MM.1S (cell line): ENCODE measurements at regions not wholly inside any gene's neighbourhood (a gene's known extent, or its start where the extent isn't known, plus 50 kb on each side); places are given as distances from the start of the nearest gene placed in this dataset.

Source experiments
- EZH2 ChIP-seq: fragments of 300-600 bp; sonication (generic); optimal IDR thresholded peaks from 2 replicates; pipeline ENCODE3; 2017; ENCODE audit warnings: low read depth, mild to moderate bottlenecking, antibody characterized with exemption, low read length, mixed read lengths
- EZH2phosphoT487 ChIP-seq: fragments of 300-600 bp; sonication (generic); IDR thresholded peaks from 2 replicates; pipeline ENCODE4 v1.6.1; 2018; ENCODE audit warnings: antibody characterized with exemption, low read length
- TF ChIP-seq, protein P1 (sequence below): fragments of 300-600 bp; sonication (generic); IDR thresholded peaks from 2 replicates; pipeline ENCODE4 v1.5.1; 2016; ENCODE audit warnings: antibody characterized with exemption, low read length, mixed read lengths

DNA sequence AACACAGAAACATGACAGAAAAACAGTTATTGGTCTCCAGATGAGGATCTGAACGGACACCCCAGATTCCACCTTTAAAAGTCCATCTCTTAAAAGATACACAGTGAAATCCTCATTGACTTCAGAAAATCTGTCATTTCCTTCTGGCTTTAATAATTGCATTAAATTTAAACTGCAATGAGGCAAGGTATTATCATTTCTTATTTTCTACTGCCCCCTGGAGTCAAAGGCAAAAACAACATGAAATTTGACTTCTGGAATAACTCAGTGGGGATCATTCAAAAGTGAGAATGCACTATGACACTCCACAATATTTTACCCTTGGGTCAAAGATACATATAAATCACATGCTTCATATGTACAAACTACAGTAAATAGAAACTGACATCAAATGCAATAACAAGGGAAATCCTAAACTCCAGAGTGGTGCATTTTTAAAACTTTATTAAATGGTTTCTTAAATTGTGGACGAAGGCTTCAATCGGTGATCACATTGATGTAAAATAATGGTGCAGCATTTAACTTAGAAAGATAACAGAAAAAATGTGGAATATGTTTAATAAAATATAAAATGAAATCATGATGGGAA, 56.4 kb upstream of the SPANXN1 start:
- TF ChIP-seq, protein P1, sequence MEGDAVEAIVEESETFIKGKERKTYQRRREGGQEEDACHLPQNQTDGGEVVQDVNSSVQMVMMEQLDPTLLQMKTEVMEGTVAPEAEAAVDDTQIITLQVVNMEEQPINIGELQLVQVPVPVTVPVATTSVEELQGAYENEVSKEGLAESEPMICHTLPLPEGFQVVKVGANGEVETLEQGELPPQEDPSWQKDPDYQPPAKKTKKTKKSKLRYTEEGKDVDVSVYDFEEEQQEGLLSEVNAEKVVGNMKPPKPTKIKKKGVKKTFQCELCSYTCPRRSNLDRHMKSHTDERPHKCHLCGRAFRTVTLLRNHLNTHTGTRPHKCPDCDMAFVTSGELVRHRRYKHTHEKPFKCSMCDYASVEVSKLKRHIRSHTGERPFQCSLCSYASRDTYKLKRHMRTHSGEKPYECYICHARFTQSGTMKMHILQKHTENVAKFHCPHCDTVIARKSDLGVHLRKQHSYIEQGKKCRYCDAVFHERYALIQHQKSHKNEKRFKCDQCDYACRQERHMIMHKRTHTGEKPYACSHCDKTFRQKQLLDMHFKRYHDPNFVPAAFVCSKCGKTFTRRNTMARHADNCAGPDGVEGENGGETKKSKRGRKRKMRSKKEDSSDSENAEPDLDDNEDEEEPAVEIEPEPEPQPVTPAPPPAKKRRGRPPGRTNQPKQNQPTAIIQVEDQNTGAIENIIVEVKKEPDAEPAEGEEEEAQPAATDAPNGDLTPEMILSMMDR: peak; percentile 61
- TF ChIP-seq EZH2 (no peak), EZH2phosphoT487 (no peak)
